Caco-2 (cell line): ENCODE measurements at regions not wholly inside any gene's neighbourhood (a gene's known extent, or its start where the extent isn't known, plus 50 kb on each side); places are given as distances from the start of the nearest gene placed in this dataset.

Experiments used
- BruUV-seq: library from RNA; stranded (reverse); fragments of 400-500 nt; replicated peaks from 2 replicates; lab custom pipeline; 2021; lab: Mats Ljungman, UMichigan
- CTCF ChIA-PET: fragments of 300-600 bp; sonication (Branson Sonifier 250); formaldehyde crosslinking; loops from one replicate; lab custom pipeline; 2022; ENCODE audit warnings: antibody characterized with exemption; lab: Charles Lee
- POLR2A ChIA-PET: fragments of 300-600 bp; sonication (Branson Sonifier 250); formaldehyde crosslinking; loops from one replicate; lab custom pipeline; 2022; ENCODE audit warnings: antibody characterized with exemption; lab: Charles Lee
- DNase-seq, 2 experiments: peaks; one replicate each; pipeline versions ENCODE4 v3.0.0 to v3.0.0-alpha.2; 2020 to 2022
- H3K27me3 ChIP-seq: replicated peaks from 2 replicates; pipeline ENCODE4 v1.6.0; 2011; ENCODE audit warnings: low read length; ENCODE audit not compliant: control insufficient read depth, insufficient read depth
- H3K36me3 ChIP-seq: 2 replicates; pipeline ENCODE4 v1.5.1; 2011; ENCODE audit warnings: low read length; ENCODE audit not compliant: control insufficient read depth, insufficient read depth
- H3K4me1 ChIP-seq: fragments of 250-450 bp; sonication (Bioruptor Pico); 2 replicates; pipeline ENCODE4 v1.5.1; 2020; ENCODE audit warnings: mild to moderate bottlenecking
- H3K4me3 ChIP-seq: 2 replicates; pipeline ENCODE4 v1.5.1; 2011; ENCODE audit warnings: low read depth, mild to moderate bottlenecking, control low read depth, low read length
- H3K9me3 ChIP-seq: fragments of 250-450 bp; sonication (Bioruptor Pico); 2 replicates; pipeline ENCODE4 v1.5.1; 2020; ENCODE audit warnings: mild to moderate bottlenecking, moderate library complexity
- H3K27ac Mint-ChIP-seq: one replicate; pipeline ENCODE4 v1.8.0; 2022; ENCODE audit warnings: mixed read lengths; ENCODE audit not compliant: unreplicated experiment
- H3K27me3 Mint-ChIP-seq: one replicate; pipeline ENCODE4 v1.8.0; 2022; ENCODE audit warnings: mixed read lengths; ENCODE audit not compliant: insufficient read depth, unreplicated experiment
- H3K36me3 Mint-ChIP-seq: one replicate; pipeline ENCODE4 v1.8.0; 2022; ENCODE audit warnings: mild to moderate bottlenecking, mixed read lengths; ENCODE audit not compliant: insufficient read depth, unreplicated experiment
- H3K4me1 Mint-ChIP-seq: one replicate; pipeline ENCODE4 v1.8.0; 2022; ENCODE audit warnings: low read depth, mixed read lengths; ENCODE audit not compliant: unreplicated experiment
- H3K4me3 Mint-ChIP-seq: one replicate; pipeline ENCODE4 v1.8.0; 2022; ENCODE audit warnings: mild to moderate bottlenecking, moderate library complexity, mixed read lengths; ENCODE audit not compliant: unreplicated experiment
- H3K9me3 Mint-ChIP-seq: one replicate; pipeline ENCODE4 v1.8.0; 2022; ENCODE audit warnings: mixed read lengths; ENCODE audit not compliant: unreplicated experiment
- intact Hi-C: fragments of 100-400 bp; cut with micrococcal nuclease; formaldehyde crosslinking; loops from one replicate; pipeline ENCODE4 v1.10.0; 2022; ENCODE audit not compliant: unreplicated experiment
- TF ChIP-seq, protein P1 (sequence below), 2 experiments: fragments of 200-600 bp in 1 of 2; IDR thresholded peaks; 1 replicate in 1 of 2; 2 replicates in 1 of 2; pipeline versions ENCODE4 v1.5.1 to v1.8.0; 2011 to 2022; ENCODE audit warnings: antibody characterized with exemption in 1 of 2, control low read depth in 1 of 2, inconsistent platforms in 1 of 2, low read depth in 1 of 2, low read length in 1 of 2, mild to moderate bottlenecking in 1 of 2, moderate library complexity in 1 of 2; ENCODE audit not compliant: insufficient read depth in 1 of 2, severe bottlenecking in 1 of 2, unreplicated experiment in 1 of 2

- CTCF ChIA-PET: interaction anchor here (0.6 kb wide), 1 partner anchor 1669 kb away, joined by 4 read pairs; no protein-coding TSS in a partner anchor
- H3K27me3 ChIP-seq: no peaks in the 10 kb centered on the region
- Mint-ChIP-seq H3K27me3 (peaks cover 26% of the 10 kb centered on the region), H3K4me3 (no peak overlapping the region), H3K36me3 (no peaks in the 10 kb centered on the region), H3K4me1 (peaks cover 7% of the 10 kb centered on the region), H3K27ac (no peak overlapping the region), H3K9me3 (no peaks in the 10 kb centered on the region)
- POLR2A ChIA-PET: no interaction called here
- intact Hi-C loops: no loop called here
- DNase-seq: no peak
- H3K36me3 ChIP-seq: no peaks in the 10 kb centered on the region
- no TSS peak for BruUV-seq
- no peaks in the 10 kb centered on the region for H3K9me3 ChIP-seq
- H3K4me3 ChIP-seq: no peak overlapping the region
- peaks cover 4% of the 10 kb centered on the region for H3K4me1 ChIP-seq
- TF ChIP-seq, protein P1, sequence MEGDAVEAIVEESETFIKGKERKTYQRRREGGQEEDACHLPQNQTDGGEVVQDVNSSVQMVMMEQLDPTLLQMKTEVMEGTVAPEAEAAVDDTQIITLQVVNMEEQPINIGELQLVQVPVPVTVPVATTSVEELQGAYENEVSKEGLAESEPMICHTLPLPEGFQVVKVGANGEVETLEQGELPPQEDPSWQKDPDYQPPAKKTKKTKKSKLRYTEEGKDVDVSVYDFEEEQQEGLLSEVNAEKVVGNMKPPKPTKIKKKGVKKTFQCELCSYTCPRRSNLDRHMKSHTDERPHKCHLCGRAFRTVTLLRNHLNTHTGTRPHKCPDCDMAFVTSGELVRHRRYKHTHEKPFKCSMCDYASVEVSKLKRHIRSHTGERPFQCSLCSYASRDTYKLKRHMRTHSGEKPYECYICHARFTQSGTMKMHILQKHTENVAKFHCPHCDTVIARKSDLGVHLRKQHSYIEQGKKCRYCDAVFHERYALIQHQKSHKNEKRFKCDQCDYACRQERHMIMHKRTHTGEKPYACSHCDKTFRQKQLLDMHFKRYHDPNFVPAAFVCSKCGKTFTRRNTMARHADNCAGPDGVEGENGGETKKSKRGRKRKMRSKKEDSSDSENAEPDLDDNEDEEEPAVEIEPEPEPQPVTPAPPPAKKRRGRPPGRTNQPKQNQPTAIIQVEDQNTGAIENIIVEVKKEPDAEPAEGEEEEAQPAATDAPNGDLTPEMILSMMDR (IDR thresholded peaks at IDR 0.05; ENCODE audit: insufficient read depth in 1 of 2, low read depth in 1 of 2, low read length in 1 of 2, severe bottlenecking in 1 of 2, unreplicated experiment in 1 of 2): no peak
Measured at GRCh38 chr16:86818671-86819532, 240.6 kb downstream of the FOXL1 start.

DNA sequence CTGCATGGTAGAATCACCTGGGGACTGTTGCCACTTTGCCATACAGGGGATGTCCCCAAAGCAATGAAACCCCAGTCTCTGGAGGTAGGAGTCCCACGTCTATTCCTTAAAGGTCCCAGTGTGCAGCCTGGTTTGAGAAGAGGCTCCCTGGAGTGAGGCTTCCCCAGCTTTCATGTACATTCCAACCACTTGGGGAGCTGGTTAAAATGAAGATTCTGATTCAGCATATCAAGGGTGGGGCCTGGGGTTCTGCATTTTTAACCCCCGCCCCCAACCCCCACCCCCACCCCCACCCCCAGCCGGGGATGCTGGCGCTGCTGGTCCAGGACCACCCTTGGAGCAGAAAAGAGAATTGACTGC, 241.2 kb downstream of the FOXL1 start:
- H3K27me3 ChIP-seq: no peaks in the 10 kb centered on the region
- Mint-ChIP-seq H3K9me3 (no peaks in the 10 kb centered on the region), H3K27me3 (peaks cover 26% of the 10 kb centered on the region), H3K4me3 (no peak overlapping the region), H3K4me1 (peaks cover 7% of the 10 kb centered on the region), H3K36me3 (no peaks in the 10 kb centered on the region), H3K27ac (no peak overlapping the region)
- no TSS peak for BruUV-seq
- peaks cover 4% of the 10 kb centered on the region for H3K4me1 ChIP-seq
- no peaks in the 10 kb centered on the region for H3K36me3 ChIP-seq
- ChIA-PET CTCF (interaction anchor here (0.6 kb wide), 1 partner anchor 1669 kb away, joined by 4 read pairs; no protein-coding TSS in a partner anchor), POLR2A (no interaction called here)
- H3K9me3 ChIP-seq: no peaks in the 10 kb centered on the region
- no peak for DNase-seq
- H3K4me3 ChIP-seq: no peak overlapping the region
- TF ChIP-seq, protein P1 (IDR thresholded peaks at IDR 0.05; ENCODE audit: insufficient read depth in 1 of 2, low read depth in 1 of 2, low read length in 1 of 2, severe bottlenecking in 1 of 2, unreplicated experiment in 1 of 2): peak in 1 of 2 experiments; percentile 4
- intact Hi-C loops: no loop called here

- Histone ChIP-seq H3K27me3 (no peaks in the 10 kb centered on the region), H3K4me1 (peaks cover 4% of the 10 kb centered on the region), H3K9me3 (no peaks in the 10 kb centered on the region), H3K4me3 (no peak overlapping the region), H3K36me3 (no peaks in the 10 kb centered on the region)
- BruUV-seq: no TSS peak
- Mint-ChIP-seq H3K4me1 (peaks cover 7% of the 10 kb centered on the region), H3K27ac (no peak overlapping the region), H3K36me3 (no peaks in the 10 kb centered on the region), H3K4me3 (no peak overlapping the region), H3K27me3 (peaks cover 21% of the 10 kb centered on the region), H3K9me3 (no peaks in the 10 kb centered on the region)
- TF ChIP-seq, protein P1 (IDR thresholded peaks at IDR 0.05; ENCODE audit: insufficient read depth in 1 of 2, low read depth in 1 of 2, low read length in 1 of 2, severe bottlenecking in 1 of 2, unreplicated experiment in 1 of 2): no peak
- ChIA-PET POLR2A (no interaction called here), CTCF (no interaction called here)
- intact Hi-C loops: no loop called here
- DNase-seq: peak; percentile 49 to 56
Measured at GRCh38 chr16:86821895-86822294, 243.5 kb downstream of the FOXL1 start.
